Neural progenitor cell (in vitro differentiated cells): ENCODE measurements at regions not wholly inside any gene's neighbourhood (a gene's known extent, or its start where the extent isn't known, plus 50 kb on each side); places are given as distances from the start of the nearest gene placed in this dataset.
A peak's percentile ranks its signal among the peaks of the same experiment; 100 is the strongest.

Experiments used
- DNase-seq: peaks from one replicate; pipeline ENCODE4 v3.0.0-alpha.2; 2016; ENCODE audit warnings: low spot score
- H2AFZ ChIP-seq: fragments of 200-600 bp; sonication (generic); replicated peaks from 2 replicates; pipeline ENCODE4 v1.6.1; 2016; ENCODE audit warnings: antibody characterized with exemption
- H3F3A ChIP-seq: fragments of 200-600 bp; sonication (generic); 2 replicates; pipeline ENCODE4 v1.6.1; 2016; ENCODE audit warnings: antibody characterized with exemption, low read depth
- H3K27ac ChIP-seq: fragments of 200-600 bp; sonication (generic); 2 replicates; pipeline ENCODE4 v1.5.1; 2016; ENCODE audit warnings: mild to moderate bottlenecking
- H3K27me3 ChIP-seq: fragments of 200-600 bp; sonication (generic); 2 replicates; pipeline ENCODE4 v1.6.1; 2016; ENCODE audit warnings: mild to moderate bottlenecking, moderate library complexity
- H3K36me3 ChIP-seq: fragments of 200-600 bp; sonication (generic); 2 replicates; pipeline ENCODE4 v1.5.1; 2016
- H3K4me1 ChIP-seq: fragments of 200-600 bp; sonication (generic); 2 replicates; pipeline ENCODE4 v1.6.1; 2016; ENCODE audit warnings: mixed run types
- H3K4me2 ChIP-seq: fragments of 200-600 bp; sonication (generic); 2 replicates; pipeline ENCODE4 v1.6.1; 2016
- H3K4me3 ChIP-seq: fragments of 200-600 bp; sonication (generic); 2 replicates; pipeline ENCODE4 v1.5.1; 2016
- H3K79me2 ChIP-seq: fragments of 200-600 bp; sonication (generic); 2 replicates; pipeline ENCODE4 v1.6.1; 2016; ENCODE audit warnings: low read depth
- H3K9ac ChIP-seq: fragments of 200-600 bp; sonication (generic); 2 replicates; pipeline ENCODE4 v1.6.1; 2016
- H3K9me3 ChIP-seq: fragments of 200-600 bp; sonication (generic); 2 replicates; pipeline ENCODE4 v1.5.1; 2016; ENCODE audit warnings: low read depth
- H4K20me1 ChIP-seq: fragments of 200-600 bp; sonication (generic); 2 replicates; pipeline ENCODE4 v1.6.1; 2016; ENCODE audit warnings: low read depth
- H3K27ac Mint-ChIP-seq: 3 replicates; pipeline ENCODE4 v1.8.0; 2021; ENCODE audit warnings: mixed read lengths
- H3K27me3 Mint-ChIP-seq: 2 replicates; pipeline ENCODE4 v1.8.0; 2022; ENCODE audit warnings: low read depth, mild to moderate bottlenecking, inconsistent platforms, moderate library complexity, mixed read lengths; ENCODE audit not compliant: insufficient read depth
- H3K36me3 Mint-ChIP-seq: 3 replicates; pipeline ENCODE4 v1.8.0; 2021; ENCODE audit warnings: mixed read lengths
- H3K4me1 Mint-ChIP-seq: 3 replicates; pipeline ENCODE4 v1.8.0; 2021; ENCODE audit warnings: mixed read lengths
- H3K4me3 Mint-ChIP-seq: 3 replicates; pipeline ENCODE4 v1.8.0; 2021; ENCODE audit warnings: mild to moderate bottlenecking, moderate library complexity, mixed read lengths
- H3K9me3 Mint-ChIP-seq: 3 replicates; pipeline ENCODE4 v1.8.0; 2020; ENCODE audit warnings: mixed read lengths
- EZH2 ChIP-seq: fragments of 200-600 bp; sonication (generic); IDR thresholded peaks from 2 replicates; pipeline ENCODE4 v1.6.1; 2017; ENCODE audit warnings: antibody characterized with exemption, mild to moderate bottlenecking, moderate library complexity
- EZH2phosphoT487 ChIP-seq: fragments of 200-600 bp; sonication (generic); IDR thresholded peaks from 2 replicates; pipeline ENCODE4 v1.6.1; 2017; ENCODE audit warnings: antibody characterized with exemption
- TF ChIP-seq, protein P1 (sequence below): fragments of 200-600 bp; sonication (generic); IDR thresholded peaks from 2 replicates; pipeline ENCODE4 v1.5.1; 2017; ENCODE audit warnings: antibody characterized with exemption, mild to moderate bottlenecking

DNA sequence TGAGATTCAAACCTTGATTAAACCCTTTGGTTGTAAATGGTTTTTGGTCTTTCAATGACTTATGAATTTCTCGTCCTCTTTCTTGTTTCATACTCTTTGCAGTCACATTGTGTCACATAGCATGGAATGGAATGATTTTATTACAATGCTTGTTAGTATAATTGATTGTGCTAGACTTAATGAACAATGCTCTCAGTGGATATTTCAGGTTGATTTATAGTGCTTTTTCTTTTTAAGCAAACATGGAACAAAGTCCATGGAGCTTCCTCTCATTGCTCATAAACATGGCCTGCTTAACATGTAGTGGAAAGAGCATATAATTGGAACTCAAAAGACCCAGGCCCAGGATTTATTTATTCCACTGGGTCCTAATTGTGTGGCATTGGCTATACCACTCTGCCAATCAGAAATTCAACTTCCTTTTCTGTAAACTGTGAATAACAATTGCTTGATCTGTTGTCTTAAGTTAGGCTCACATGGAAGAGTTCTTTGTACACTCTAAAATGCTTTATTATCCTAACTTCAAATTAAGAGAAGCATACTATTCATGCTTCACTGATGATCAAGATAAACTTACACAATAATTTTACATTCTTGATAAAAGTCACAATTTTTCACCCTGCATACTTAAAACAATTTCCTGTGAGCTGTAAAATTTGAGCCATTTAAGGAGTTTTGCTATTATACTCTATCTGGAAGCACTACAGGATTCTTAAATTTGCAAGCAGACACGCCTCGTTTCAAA, 370.5 kb upstream of the PDE3A start:
- Mint-ChIP-seq H3K36me3 (no peaks in the 10 kb centered on the region), H3K27ac (no peak overlapping the region), H3K9me3 (no peaks in the 10 kb centered on the region), H3K4me1 (peaks cover 18% of the 10 kb centered on the region), H3K4me3 (no peak overlapping the region), H3K27me3 (peaks cover 2% of the 10 kb centered on the region)
- Histone ChIP-seq H4K20me1 (no peaks in the 10 kb centered on the region), H3F3A (no peaks in the 10 kb centered on the region), H3K9me3 (no peaks in the 10 kb centered on the region), H2AFZ (no peak overlapping the region), H3K9ac (no peak overlapping the region), H3K4me3 (no peak overlapping the region), H3K79me2 (no peaks in the 10 kb centered on the region), H3K27me3 (no peaks in the 10 kb centered on the region), H3K27ac (no peak overlapping the region), H3K4me1 (no peaks in the 10 kb centered on the region), H3K36me3 (no peaks in the 10 kb centered on the region), H3K4me2 (no peak overlapping the region)
- no peak for DNase-seq
- no peak for TF ChIP-seq EZH2
- TF ChIP-seq EZH2phosphoT487, result no peak
- TF ChIP-seq, protein P1, sequence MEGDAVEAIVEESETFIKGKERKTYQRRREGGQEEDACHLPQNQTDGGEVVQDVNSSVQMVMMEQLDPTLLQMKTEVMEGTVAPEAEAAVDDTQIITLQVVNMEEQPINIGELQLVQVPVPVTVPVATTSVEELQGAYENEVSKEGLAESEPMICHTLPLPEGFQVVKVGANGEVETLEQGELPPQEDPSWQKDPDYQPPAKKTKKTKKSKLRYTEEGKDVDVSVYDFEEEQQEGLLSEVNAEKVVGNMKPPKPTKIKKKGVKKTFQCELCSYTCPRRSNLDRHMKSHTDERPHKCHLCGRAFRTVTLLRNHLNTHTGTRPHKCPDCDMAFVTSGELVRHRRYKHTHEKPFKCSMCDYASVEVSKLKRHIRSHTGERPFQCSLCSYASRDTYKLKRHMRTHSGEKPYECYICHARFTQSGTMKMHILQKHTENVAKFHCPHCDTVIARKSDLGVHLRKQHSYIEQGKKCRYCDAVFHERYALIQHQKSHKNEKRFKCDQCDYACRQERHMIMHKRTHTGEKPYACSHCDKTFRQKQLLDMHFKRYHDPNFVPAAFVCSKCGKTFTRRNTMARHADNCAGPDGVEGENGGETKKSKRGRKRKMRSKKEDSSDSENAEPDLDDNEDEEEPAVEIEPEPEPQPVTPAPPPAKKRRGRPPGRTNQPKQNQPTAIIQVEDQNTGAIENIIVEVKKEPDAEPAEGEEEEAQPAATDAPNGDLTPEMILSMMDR, result no peak

GRCh38 chr12:19998411-19998810, 369.9 kb upstream of the PDE3A start:
- no peak overlapping the region for H3K9ac ChIP-seq
- H3K4me3 Mint-ChIP-seq, result no peak overlapping the region
- H3K27me3 Mint-ChIP-seq, result peaks cover 5% of the 10 kb centered on the region
- H3K9me3 Mint-ChIP-seq, result no peaks in the 10 kb centered on the region
- H3K27ac Mint-ChIP-seq, result no peak overlapping the region
- no peaks in the 10 kb centered on the region for H3K36me3 Mint-ChIP-seq
- DNase-seq, result no peak
- H2AFZ ChIP-seq, result no peak overlapping the region
- H3K4me3 ChIP-seq, result no peak overlapping the region
- TF ChIP-seq, protein P1, result no peak
- TF ChIP-seq EZH2 (no peak), EZH2phosphoT487 (no peak)
- H3K27ac ChIP-seq, result no peak overlapping the region
- H3F3A ChIP-seq, result no peaks in the 10 kb centered on the region
- no peaks in the 10 kb centered on the region for H3K79me2 ChIP-seq
- no peaks in the 10 kb centered on the region for H4K20me1 ChIP-seq
- H3K27me3 ChIP-seq, result no peaks in the 10 kb centered on the region
- no peak overlapping the region for H3K4me2 ChIP-seq
- H3K36me3 ChIP-seq, result no peaks in the 10 kb centered on the region
- H3K4me1 Mint-ChIP-seq, result peaks cover 18% of the 10 kb centered on the region
- no peaks in the 10 kb centered on the region for H3K4me1 ChIP-seq
- no peaks in the 10 kb centered on the region for H3K9me3 ChIP-seq

DNA sequence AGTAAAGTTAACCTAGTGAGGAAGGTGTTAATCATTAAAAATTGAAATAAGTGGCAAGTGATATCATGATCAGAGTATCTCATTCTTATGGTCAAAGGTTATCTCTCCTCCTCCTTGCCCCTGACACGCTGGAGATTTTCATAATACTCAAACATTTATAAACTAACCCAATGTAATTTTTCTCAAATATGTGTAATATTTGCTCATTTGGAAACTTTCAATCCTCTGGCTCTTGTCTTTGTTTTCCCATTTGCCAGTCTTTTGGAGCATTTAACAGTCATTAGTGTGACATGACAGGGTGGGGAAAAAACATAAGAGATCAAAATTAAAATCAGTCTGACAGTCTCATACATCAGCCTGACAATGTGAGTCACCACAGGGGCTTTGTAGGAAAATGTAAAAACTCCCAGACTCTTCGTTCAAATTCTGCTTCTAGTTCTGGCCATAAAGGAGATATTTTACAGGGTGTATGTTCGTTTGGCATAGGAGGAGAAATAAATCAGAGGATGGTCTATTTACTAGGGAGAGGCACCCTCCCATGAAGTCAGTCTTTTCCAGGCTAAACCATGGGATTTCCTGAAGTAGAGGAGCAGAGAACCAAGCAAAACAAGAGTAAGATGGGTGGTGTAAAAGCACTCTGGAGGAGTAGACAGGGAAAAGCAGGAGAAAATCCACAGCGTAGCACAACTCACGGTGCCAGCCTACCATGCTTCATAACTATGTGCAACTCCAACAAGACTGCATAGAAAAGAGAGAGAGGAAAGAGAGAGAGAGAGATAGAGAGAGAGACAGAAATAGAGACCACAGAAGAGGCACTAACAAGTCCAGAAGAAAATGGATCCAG, 369.2 kb upstream of the PDE3A start:
- H3K9ac ChIP-seq, result no peak overlapping the region
- no peaks in the 10 kb centered on the region for H3K79me2 ChIP-seq
- no peaks in the 10 kb centered on the region for H4K20me1 ChIP-seq
- peaks cover 18% of the 10 kb centered on the region for H3K4me1 Mint-ChIP-seq
- DNase-seq, result no peak
- no peaks in the 10 kb centered on the region for H3K36me3 Mint-ChIP-seq
- H3K9me3 ChIP-seq, result no peaks in the 10 kb centered on the region
- no peaks in the 10 kb centered on the region for H3K9me3 Mint-ChIP-seq
- peak overlapping the region; percentile 55 for H2AFZ ChIP-seq
- no peaks in the 10 kb centered on the region for H3F3A ChIP-seq
- no peaks in the 10 kb centered on the region for H3K4me1 ChIP-seq
- H3K36me3 ChIP-seq, result no peaks in the 10 kb centered on the region
- H3K27ac Mint-ChIP-seq, result peak overlapping the region; percentile 2
- H3K27ac ChIP-seq, result no peak overlapping the region
- no peak for TF ChIP-seq EZH2
- TF ChIP-seq, protein P1, result no peak
- TF ChIP-seq EZH2phosphoT487, result no peak
- no peak overlapping the region for H3K4me2 ChIP-seq
- H3K27me3 Mint-ChIP-seq, result peaks cover 5% of the 10 kb centered on the region
- H3K4me3 Mint-ChIP-seq, result no peak overlapping the region
- H3K4me3 ChIP-seq, result no peak overlapping the region
- H3K27me3 ChIP-seq, result no peaks in the 10 kb centered on the region
